Small intestine (tissue), 7 donors: ENCODE measurements at regions not wholly inside any gene's neighbourhood (a gene's known extent, or its start where the extent isn't known, plus 50 kb on each side); places are given as distances from the start of the nearest gene placed in this dataset.
"Not testable (repeated sequence)": the region's sequence is repeated elsewhere in the genome, so short reads cannot be mapped to it uniquely, and the experiment has no call there.

Experiments
- DNase-seq, 2 donors: peaks; one replicate each; pipeline versions ENCODE4 v3.0.0 to v3.0.0-alpha.2; 2013
- FAIRE-seq: peaks from 2 replicates; lab custom pipeline; 2012; peaks lifted over from hg19 to GRCh38; lab: Jason Lieb, UNC
- H3K27ac ChIP-seq, 3 donors: one replicate each; pipeline ENCODE4 v1.5.1; 2013; ENCODE audit warnings: low read length in 2 of 3, mild to moderate bottlenecking in 2 of 3, control low read depth in 1 of 3, inconsistent platforms in 1 of 3, low read depth in 1 of 3, moderate library complexity in 1 of 3
- H3K27me3 ChIP-seq, 3 donors: one replicate each; pipeline ENCODE4 v1.6.1; 2013; ENCODE audit warnings: low read length in 3 of 3, inconsistent platforms in 1 of 3; ENCODE audit not compliant: control insufficient read depth in 3 of 3, insufficient read depth in 3 of 3
- H3K36me3 ChIP-seq, 3 donors: one replicate each; pipeline ENCODE4 v1.6.1; 2013; ENCODE audit warnings: low read length in 3 of 3, inconsistent platforms in 1 of 3, low read depth in 1 of 3, mild to moderate bottlenecking in 1 of 3, moderate library complexity in 1 of 3; ENCODE audit not compliant: control insufficient read depth in 3 of 3, insufficient read depth in 2 of 3
- H3K4me1 ChIP-seq, 3 donors: one replicate each; pipeline ENCODE4 v1.6.1; 2013; ENCODE audit warnings: low read length in 2 of 3, inconsistent platforms in 1 of 3, low read depth in 1 of 3, mild to moderate bottlenecking in 1 of 3, moderate library complexity in 1 of 3; ENCODE audit not compliant: control insufficient read depth in 3 of 3, insufficient read depth in 2 of 3
- H3K4me3 ChIP-seq, 3 donors: one replicate each; pipeline ENCODE4 v1.5.1; 2013; ENCODE audit warnings: low read length in 3 of 3, control low read depth in 1 of 3, inconsistent platforms in 1 of 3, low read depth in 1 of 3, mild to moderate bottlenecking in 1 of 3, moderate library complexity in 1 of 3
- H3K9me3 ChIP-seq, 2 donors: one replicate each; pipeline ENCODE4 v1.6.1; 2013; ENCODE audit warnings: low read depth in 1 of 2, low read length in 1 of 2; ENCODE audit not compliant: control insufficient read depth in 2 of 2, insufficient read depth in 1 of 2
- WGBS, 3 donors: extraction: QIAGEN DNeasy Blood & Tissue Kit; methylation state at CpG; one replicate each; pipeline ENCODE4 v1.1.7; 2013; 5-methylcytosine and 5-hydroxymethylcytosine counted together
- donor health status: healthy with polysubstance abuse.
- donor health status: control.
- donor health status: control.
- donor health status: Bipolar disorder and iron deficiency.
- donor health status: healthy.

- no peaks in the 10 kb centered on the region for H3K36me3 ChIP-seq
- 72 to 83% (median 80%) methylated on average over 2 of the region's 2 CpGs for WGBS, 3 donors
- DNase-seq (no peak), FAIRE-seq (no peak)
- no peaks in the 10 kb centered on the region for H3K27me3 ChIP-seq
- peaks cover 0 to 3% of the 10 kb centered on the region in 2 donors for H3K9me3 ChIP-seq
- no peaks in the 10 kb centered on the region for H3K4me1 ChIP-seq
- H3K4me3 ChIP-seq = no peak overlapping the region
- no peak overlapping the region for H3K27ac ChIP-seq
Measured at GRCh38 chr2:163138947-163139346, 300.4 kb upstream of the KCNH7 start.

GRCh38 chr2:163135256-163135655, 296.7 kb upstream of the KCNH7 start:
- Histone ChIP-seq H3K36me3 (no peaks in the 10 kb centered on the region), H3K27ac (no peak overlapping the region), H3K9me3 (peaks cover 0 to 3% of the 10 kb centered on the region in 2 donors), H3K27me3 (no peaks in the 10 kb centered on the region), H3K4me1 (no peaks in the 10 kb centered on the region), H3K4me3 (no peak overlapping the region)
- WGBS, 3 donors = 41 to 71% (median 54%) methylated on average over 1 of the region's 1 CpG
- no peak for FAIRE-seq
- no peak for DNase-seq

- no peak overlapping the region for H3K27ac ChIP-seq
- no peak for FAIRE-seq
- H3K4me1 ChIP-seq = no peaks in the 10 kb centered on the region
- H3K9me3 ChIP-seq = peaks cover 0 to under 1% of the 10 kb centered on the region in 2 donors
- H3K36me3 ChIP-seq = no peaks in the 10 kb centered on the region
- H3K27me3 ChIP-seq = no peaks in the 10 kb centered on the region
- no peak overlapping the region for H3K4me3 ChIP-seq
- DNase-seq = no peak
Measured at GRCh38 chr2:163133602-163134001, 295.0 kb upstream of the KCNH7 start.

- 3 to 30% (median 8%) methylated on average over 3 of the region's 3 CpGs for WGBS, 3 donors
- FAIRE-seq (no peak), DNase-seq (no peak)
- Histone ChIP-seq H3K27me3 (no peaks in the 10 kb centered on the region), H3K27ac (no peak overlapping the region), H3K9me3 (no peaks in the 10 kb centered on the region), H3K36me3 (no peaks in the 10 kb centered on the region), H3K4me3 (no peak overlapping the region), H3K4me1 (no peaks in the 10 kb centered on the region)
Measured at GRCh38 chr2:163132850-163133249, 294.3 kb upstream of the KCNH7 start.

- not testable (repeated sequence) for DNase-seq, H3K36me3 ChIP-seq, H3K9me3 ChIP-seq, H3K27me3 ChIP-seq, H3K4me1 ChIP-seq, H3K27ac ChIP-seq, H3K4me3 ChIP-seq
- FAIRE-seq = peak; percentile 76
- 78 to 92% (median 81%) methylated on average over 2 of the region's 2 CpGs for WGBS, 3 donors
Measured at GRCh38 chr2:163132207-163132606, 293.6 kb upstream of the KCNH7 start.

GRCh38 chr2:163123526-163123925, 285.0 kb upstream of the KCNH7 start:
- Histone ChIP-seq H3K36me3 (no peaks in the 10 kb centered on the region), H3K4me3 (no peak overlapping the region), H3K27ac (no peak overlapping the region), H3K4me1 (peaks cover 0 to 3% (median 0%) of the 10 kb centered on the region in 3 donors), H3K27me3 (no peaks in the 10 kb centered on the region), H3K9me3 (no peaks in the 10 kb centered on the region)
- no peak for DNase-seq
- FAIRE-seq = no peak
- WGBS, 3 donors = 43 to 71% (median 69%) methylated on average over 1 of the region's 1 CpG

- FAIRE-seq = no peak
- no peak for DNase-seq
- Histone ChIP-seq H3K4me3 (peak overlapping the region in 1 of 3 donors; percentile 4), H3K27ac (no peak overlapping the region), H3K9me3 (no peaks in the 10 kb centered on the region), H3K27me3 (no peaks in the 10 kb centered on the region), H3K36me3 (no peaks in the 10 kb centered on the region), H3K4me1 (peaks cover 0 to 3% (median 0%) of the 10 kb centered on the region in 3 donors)
Measured at GRCh38 chr2:163122257-163122656, 283.7 kb upstream of the KCNH7 start.

- WGBS, 3 donors = 18 to 35% (median 33%) methylated on average over 5 of the region's 5 CpGs
- Histone ChIP-seq H3K36me3 (no peaks in the 10 kb centered on the region), H3K27me3 (no peaks in the 10 kb centered on the region), H3K4me1 (peaks cover 0 to 3% (median 0%) of the 10 kb centered on the region in 3 donors), H3K9me3 (no peaks in the 10 kb centered on the region), H3K27ac (peak overlapping the region in 1 of 3 donors; percentile 36), H3K4me3 (peak overlapping the region in 1 of 3 donors; percentile 9)
- FAIRE-seq (no peak), DNase-seq (peak in 1 of 2 donors; percentile 42)
Measured at GRCh38 chr2:163121483-163121882, 282.9 kb upstream of the KCNH7 start.

- WGBS, 3 donors = 17 to 33% (median 29%) methylated on average over 7 of the region's 7 CpGs
- FAIRE-seq = no peak
Measured at GRCh38 chr2:163119966-163120365, 281.4 kb upstream of the KCNH7 start.

More at GRCh38 chr2:163119966-163120365, 281.4 kb upstream of the KCNH7 start:
- Histone ChIP-seq H3K9me3 (no peaks in the 10 kb centered on the region), H3K4me1 (peaks cover 0 to 3% (median 0%) of the 10 kb centered on the region in 3 donors), H3K27ac (peak overlapping the region in 1 of 3 donors; percentile 49), H3K36me3 (no peaks in the 10 kb centered on the region), H3K27me3 (no peaks in the 10 kb centered on the region), H3K4me3 (no peak overlapping the region)
- DNase-seq = peak in 1 of 2 donors; percentile 61
